SK-N-SH (cell line): ENCODE measurements at regions not wholly inside any gene's neighbourhood (a gene's known extent, or its start where the extent isn't known, plus 50 kb on each side); places are given as distances from the start of the nearest gene placed in this dataset.

Experiments
- JUND ChIP-seq: IDR thresholded peaks from 2 replicates; pipeline ENCODE4 v1.4.0; 2012
- RAD21 ChIP-seq: IDR thresholded peaks from 2 replicates; pipeline ENCODE4 v1.6.1; 2012; ENCODE audit warnings: mild to moderate bottlenecking, low read length
- YY1 ChIP-seq: IDR thresholded peaks from 2 replicates; pipeline ENCODE4 v1.4.0; 2012; ENCODE audit warnings: low read depth, mild to moderate bottlenecking
- TF ChIP-seq, protein P1 (sequence below): IDR thresholded peaks from 2 replicates; pipeline ENCODE4 v1.4.0; 2012; ENCODE audit warnings: low read depth, borderline replicate concordance
- TF ChIP-seq, protein P2 (sequence below): fragments of 200-600 bp; sonication (generic); IDR thresholded peaks from 2 replicates; pipeline ENCODE4 v1.6.1; 2017; ENCODE audit warnings: antibody characterized with exemption, mild to moderate bottlenecking, moderate library complexity

DNA sequence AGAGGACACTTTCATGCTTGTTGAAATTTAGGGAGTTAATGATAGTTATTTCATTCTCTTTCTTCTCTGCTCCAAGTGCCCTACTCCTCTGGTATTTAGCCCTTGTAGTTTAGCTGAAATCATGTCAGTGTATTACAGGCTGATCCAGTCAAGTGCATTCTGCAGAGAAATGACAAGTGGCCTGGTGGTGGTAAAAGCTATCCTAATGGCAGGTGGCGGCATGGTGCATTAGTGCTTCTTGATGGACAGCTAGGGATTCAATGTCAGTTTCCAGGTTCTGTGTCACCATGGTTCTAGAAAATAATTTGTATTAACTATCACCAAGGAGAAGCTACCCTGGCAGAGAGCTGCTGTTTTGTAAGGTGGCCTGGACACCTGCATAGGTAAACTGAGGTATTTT, 90.0 kb upstream of the BNIP2 start:
- TF ChIP-seq, protein P1, sequence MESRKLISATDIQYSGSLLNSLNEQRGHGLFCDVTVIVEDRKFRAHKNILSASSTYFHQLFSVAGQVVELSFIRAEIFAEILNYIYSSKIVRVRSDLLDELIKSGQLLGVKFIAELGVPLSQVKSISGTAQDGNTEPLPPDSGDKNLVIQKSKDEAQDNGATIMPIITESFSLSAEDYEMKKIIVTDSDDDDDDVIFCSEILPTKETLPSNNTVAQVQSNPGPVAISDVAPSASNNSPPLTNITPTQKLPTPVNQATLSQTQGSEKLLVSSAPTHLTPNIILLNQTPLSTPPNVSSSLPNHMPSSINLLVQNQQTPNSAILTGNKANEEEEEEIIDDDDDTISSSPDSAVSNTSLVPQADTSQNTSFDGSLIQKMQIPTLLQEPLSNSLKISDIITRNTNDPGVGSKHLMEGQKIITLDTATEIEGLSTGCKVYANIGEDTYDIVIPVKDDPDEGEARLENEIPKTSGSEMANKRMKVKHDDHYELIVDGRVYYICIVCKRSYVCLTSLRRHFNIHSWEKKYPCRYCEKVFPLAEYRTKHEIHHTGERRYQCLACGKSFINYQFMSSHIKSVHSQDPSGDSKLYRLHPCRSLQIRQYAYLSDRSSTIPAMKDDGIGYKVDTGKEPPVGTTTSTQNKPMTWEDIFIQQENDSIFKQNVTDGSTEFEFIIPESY: no peak
- TF ChIP-seq JUND (no peak), YY1 (no peak), RAD21 (no peak)
- TF ChIP-seq, protein P2, sequence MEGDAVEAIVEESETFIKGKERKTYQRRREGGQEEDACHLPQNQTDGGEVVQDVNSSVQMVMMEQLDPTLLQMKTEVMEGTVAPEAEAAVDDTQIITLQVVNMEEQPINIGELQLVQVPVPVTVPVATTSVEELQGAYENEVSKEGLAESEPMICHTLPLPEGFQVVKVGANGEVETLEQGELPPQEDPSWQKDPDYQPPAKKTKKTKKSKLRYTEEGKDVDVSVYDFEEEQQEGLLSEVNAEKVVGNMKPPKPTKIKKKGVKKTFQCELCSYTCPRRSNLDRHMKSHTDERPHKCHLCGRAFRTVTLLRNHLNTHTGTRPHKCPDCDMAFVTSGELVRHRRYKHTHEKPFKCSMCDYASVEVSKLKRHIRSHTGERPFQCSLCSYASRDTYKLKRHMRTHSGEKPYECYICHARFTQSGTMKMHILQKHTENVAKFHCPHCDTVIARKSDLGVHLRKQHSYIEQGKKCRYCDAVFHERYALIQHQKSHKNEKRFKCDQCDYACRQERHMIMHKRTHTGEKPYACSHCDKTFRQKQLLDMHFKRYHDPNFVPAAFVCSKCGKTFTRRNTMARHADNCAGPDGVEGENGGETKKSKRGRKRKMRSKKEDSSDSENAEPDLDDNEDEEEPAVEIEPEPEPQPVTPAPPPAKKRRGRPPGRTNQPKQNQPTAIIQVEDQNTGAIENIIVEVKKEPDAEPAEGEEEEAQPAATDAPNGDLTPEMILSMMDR: no peak
